ENCODE measurements at regions not wholly inside any gene's neighbourhood (a gene's known extent, or its start where the extent isn't known, plus 50 kb on each side); places are given as distances from the start of the nearest gene placed in this dataset.
"Not testable (repeated sequence)": the region's sequence is repeated elsewhere in the genome, so short reads cannot be mapped to it uniquely, and the experiment has no call there.

DNA sequence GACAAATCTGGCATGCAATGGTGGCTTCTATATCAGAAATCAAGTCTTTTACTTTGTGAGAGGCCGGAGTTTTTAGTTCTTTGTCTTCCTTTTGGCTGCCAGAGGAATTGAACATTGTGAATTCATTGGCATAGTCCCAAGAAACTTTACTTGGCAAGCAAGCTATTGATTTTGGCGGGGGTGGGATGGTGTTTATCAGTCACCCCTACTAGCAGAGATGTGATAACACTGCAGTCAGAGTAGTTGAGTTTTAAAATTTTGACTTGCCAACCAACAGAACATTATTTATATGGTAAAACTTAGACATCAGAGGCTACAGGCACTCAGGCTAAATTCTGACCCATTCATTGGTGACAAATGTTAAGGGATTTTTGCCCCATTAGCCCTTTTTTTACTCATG is 129.7 kb downstream of the FAM72C start:
- H3K27me3 ChIP-seq; H3K36me3 ChIP-seq (replicated peaks in 1 of 2; ENCODE audit: insufficient read depth in 1 of 2, low read depth in 2 of 2); H3K4me3 ChIP-seq; DNase-seq; intact Hi-C loops (cut with DNase I); H3K4me1 ChIP-seq; H3K9me3 ChIP-seq; H3K27ac ChIP-seq: not testable (repeated sequence)
- no CpG with 5 or more reads among the region's 2 CpGs for WGBS, 2 donors
- peak; percentile 45 for ATAC-seq

GRCh38 chr1:143839182-143839581 is 132.6 kb downstream of the FAM72C start:
- intact Hi-C loops (cut with DNase I); ATAC-seq: not testable (repeated sequence)
- WGBS, 2 donors: 0 to 1% methylated on average over 3 to 7 of the region's 32 CpGs

DNA sequence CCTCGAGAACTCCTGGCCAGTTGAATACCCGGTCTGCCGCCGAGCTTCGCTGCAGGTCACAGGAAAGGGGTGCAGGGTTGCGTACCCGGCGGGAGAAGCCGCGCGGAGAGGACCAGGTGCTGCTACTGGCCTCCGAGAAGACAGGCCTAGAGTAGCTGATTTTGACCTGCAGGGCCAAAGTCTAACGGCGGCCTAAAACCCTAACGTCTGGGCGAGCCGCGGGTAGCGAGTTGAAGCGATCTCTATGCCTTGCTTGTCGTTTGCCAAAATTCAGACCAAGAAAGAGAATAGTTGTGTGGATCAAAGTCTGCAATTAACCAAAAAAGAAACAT is 133.2 kb downstream of the FAM72C start:
- ATAC-seq, H3K9me3 ChIP-seq: not testable (repeated sequence)

More at GRCh38 chr1:143839182-143839581, 132.6 kb downstream of the FAM72C start:
- H3K27ac ChIP-seq; DNase-seq; H3K27me3 ChIP-seq; H3K4me3 ChIP-seq; H3K9me3 ChIP-seq; H3K36me3 ChIP-seq (replicated peaks in 1 of 2; ENCODE audit: insufficient read depth in 1 of 2, low read depth in 2 of 2); H3K4me1 ChIP-seq: not testable (repeated sequence)

DNA sequence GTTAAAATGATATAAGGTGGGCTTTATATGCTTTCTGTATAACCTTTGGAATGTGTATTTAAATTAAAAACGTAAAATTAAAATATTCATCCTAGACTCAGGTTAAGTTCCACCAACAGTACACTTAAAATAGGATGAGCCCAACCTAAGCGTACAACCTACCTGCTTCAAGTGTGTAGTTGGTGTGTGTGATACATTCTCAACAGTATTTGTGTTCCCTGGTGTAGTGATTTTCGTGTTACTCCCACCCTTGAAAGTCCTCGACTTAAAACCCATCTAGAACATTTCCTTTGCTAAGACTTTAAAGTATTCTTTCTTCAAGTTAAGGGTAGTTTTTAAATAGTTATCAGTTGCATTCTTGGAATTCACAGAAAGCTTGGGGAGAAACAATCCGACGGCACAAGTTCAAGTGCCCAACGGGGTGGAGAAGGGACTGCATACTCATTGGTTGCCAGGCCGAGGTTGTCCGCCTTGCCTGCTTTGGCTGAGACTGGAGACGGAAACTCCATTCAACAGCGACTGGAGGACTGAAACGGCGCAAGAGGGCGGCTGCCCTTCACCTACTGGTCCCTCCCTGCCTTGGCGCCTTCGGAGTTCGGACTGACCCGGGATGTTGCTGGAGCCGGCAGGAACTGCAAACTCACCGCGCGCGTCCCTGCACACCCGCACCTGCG is 133.7 kb downstream of the FAM72C start:
- H3K4me3 ChIP-seq; ATAC-seq; DNase-seq; intact Hi-C loops (cut with DNase I); H3K4me1 ChIP-seq; H3K9me3 ChIP-seq; H3K27me3 ChIP-seq; H3K27ac ChIP-seq; H3K36me3 ChIP-seq (replicated peaks in 1 of 2; ENCODE audit: insufficient read depth in 1 of 2, low read depth in 2 of 2): not testable (repeated sequence)
- 32 to 40% methylated on average over 4 to 6 of the region's 25 CpGs for WGBS, 2 donors

More for the DNA sequence above, 133.2 kb downstream of the FAM72C start:
- H3K4me3 ChIP-seq; DNase-seq; intact Hi-C loops (cut with DNase I); H3K27ac ChIP-seq; H3K36me3 ChIP-seq (replicated peaks in 1 of 2; ENCODE audit: insufficient read depth in 1 of 2, low read depth in 2 of 2); H3K27me3 ChIP-seq; H3K4me1 ChIP-seq: not testable (repeated sequence)
- no CpG with 5 or more reads among the region's 21 CpGs for WGBS, 2 donors

GRCh38 chr1:143833376-143833775 is 138.4 kb downstream of the FAM72C start:
- DNase-seq; H3K27me3 ChIP-seq; ATAC-seq; H3K4me1 ChIP-seq; H3K4me3 ChIP-seq; H3K27ac ChIP-seq; intact Hi-C loops (cut with DNase I); H3K9me3 ChIP-seq; H3K36me3 ChIP-seq (replicated peaks in 1 of 2; ENCODE audit: insufficient read depth in 1 of 2, low read depth in 2 of 2): not testable (repeated sequence)
- WGBS, 2 donors: no CpG with 5 or more reads among the region's 4 CpGs

DNA sequence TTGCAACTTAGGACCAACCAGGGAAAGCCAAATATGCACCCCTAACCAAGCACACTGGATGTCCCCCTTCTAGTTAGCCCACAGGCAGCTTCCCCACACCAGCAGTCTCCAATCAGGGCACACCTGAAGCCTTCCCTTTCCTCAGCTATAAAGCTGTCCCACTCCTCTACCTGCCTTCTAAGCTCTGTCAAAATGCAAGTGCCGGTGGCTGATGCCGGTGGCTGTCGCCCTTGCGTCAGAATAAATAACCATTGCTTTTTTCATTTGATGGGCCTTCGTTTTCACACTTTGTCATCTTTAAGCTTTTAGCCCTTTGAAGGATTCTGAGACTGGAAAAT is 139.4 kb downstream of the FAM72C start:
- H3K36me3 ChIP-seq (replicated peaks in 1 of 2; ENCODE audit: insufficient read depth in 1 of 2, low read depth in 2 of 2); H3K27ac ChIP-seq; intact Hi-C loops (cut with DNase I); H3K4me1 ChIP-seq; ATAC-seq; H3K9me3 ChIP-seq; H3K4me3 ChIP-seq; DNase-seq; H3K27me3 ChIP-seq: not testable (repeated sequence)
- WGBS, 2 donors: 89% methylated on average over 5 of the region's 5 CpGs; no CpG with 5 or more reads in 1 of the 2 donors

- H3K4me3 ChIP-seq; H3K27ac ChIP-seq; intact Hi-C loops (cut with DNase I); H3K4me1 ChIP-seq; H3K27me3 ChIP-seq; H3K36me3 ChIP-seq (replicated peaks in 1 of 2; ENCODE audit: insufficient read depth in 1 of 2, low read depth in 2 of 2); H3K9me3 ChIP-seq: not testable (repeated sequence)
- peak; percentile 33 for ATAC-seq
- WGBS, 2 donors: 4 to 13% methylated on average over 14 to 28 of the region's 34 CpGs
- peak in 1 of 4 donors; percentile 5 for DNase-seq
Observed at GRCh38 chr1:143831479-143832378, 140.1 kb downstream of the FAM72C start.

DNA sequence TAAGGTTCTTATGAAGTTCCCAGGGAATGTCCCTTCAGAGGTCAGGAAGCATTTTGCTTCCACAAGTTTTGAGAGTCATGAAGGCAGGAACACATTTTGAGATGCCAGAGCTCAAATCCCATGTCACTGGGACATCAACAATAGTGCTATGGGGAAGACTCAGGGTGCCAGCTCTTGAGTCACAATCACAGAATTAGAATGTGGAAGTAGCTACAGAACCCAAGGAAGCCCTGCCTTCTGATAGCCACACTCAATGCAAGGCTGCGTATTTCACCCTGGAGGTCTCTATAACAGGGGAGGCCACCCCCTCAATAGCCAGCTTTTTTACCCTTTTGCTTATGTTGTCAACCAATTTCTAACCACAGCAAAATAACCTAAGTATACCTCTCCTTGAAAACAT is 145.6 kb downstream of the FAM72C start:
- H3K36me3 ChIP-seq (replicated peaks in 1 of 2; ENCODE audit: insufficient read depth in 1 of 2, low read depth in 2 of 2); H3K4me3 ChIP-seq; DNase-seq; intact Hi-C loops (cut with DNase I); H3K4me1 ChIP-seq; ATAC-seq; H3K27me3 ChIP-seq; H3K9me3 ChIP-seq; H3K27ac ChIP-seq: not testable (repeated sequence)
- no CpG with 5 or more reads among the region's 1 CpG for WGBS, 2 donors

GRCh38 chr1:143824266-143824665 is 147.5 kb downstream of the FAM72C start:
- no CpG with 5 or more reads among the region's 3 CpGs for WGBS, 2 donors
- H3K36me3 ChIP-seq (replicated peaks in 1 of 2; ENCODE audit: insufficient read depth in 1 of 2, low read depth in 2 of 2); H3K4me1 ChIP-seq; intact Hi-C loops (cut with DNase I); H3K27me3 ChIP-seq; H3K27ac ChIP-seq; H3K9me3 ChIP-seq; DNase-seq; H3K4me3 ChIP-seq; ATAC-seq: not testable (repeated sequence)

DNA sequence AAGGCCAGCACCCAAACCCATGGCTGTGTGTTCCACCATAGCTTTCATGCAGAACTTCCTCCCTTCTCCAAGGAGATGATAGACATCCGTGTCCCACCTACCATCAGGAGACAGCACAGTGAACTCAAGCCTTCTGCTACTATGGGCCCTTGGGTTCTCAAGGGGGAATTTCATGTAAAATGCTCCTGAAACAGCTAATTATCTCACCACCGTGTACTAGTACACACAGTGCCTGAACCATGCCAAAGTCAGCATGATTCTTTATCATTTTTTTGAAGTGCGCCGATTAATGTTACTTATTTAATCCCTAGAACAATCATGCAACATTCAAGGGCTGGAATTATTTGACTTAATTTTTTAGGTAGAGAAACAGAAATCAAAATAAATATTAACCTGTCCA is 151.7 kb downstream of the FAM72C start:
- DNase-seq; intact Hi-C loops (cut with DNase I); H3K9me3 ChIP-seq; H3K4me3 ChIP-seq; H3K4me1 ChIP-seq; H3K36me3 ChIP-seq (replicated peaks in 1 of 2; ENCODE audit: insufficient read depth in 1 of 2, low read depth in 2 of 2); H3K27ac ChIP-seq; H3K27me3 ChIP-seq: not testable (repeated sequence)
- no CpG with 5 or more reads among the region's 4 CpGs for WGBS, 2 donors
- peak; percentile 76 for ATAC-seq

- ATAC-seq; H3K9me3 ChIP-seq; intact Hi-C loops (cut with DNase I); H3K27ac ChIP-seq; H3K27me3 ChIP-seq; H3K4me3 ChIP-seq; H3K4me1 ChIP-seq; DNase-seq; H3K36me3 ChIP-seq (replicated peaks in 1 of 2; ENCODE audit: insufficient read depth in 1 of 2, low read depth in 2 of 2): not testable (repeated sequence)
- no CpG with 5 or more reads among the region's 1 CpG for WGBS, 2 donors
Observed at GRCh38 chr1:143816369-143816768, 155.4 kb downstream of the FAM72C start.

DNA sequence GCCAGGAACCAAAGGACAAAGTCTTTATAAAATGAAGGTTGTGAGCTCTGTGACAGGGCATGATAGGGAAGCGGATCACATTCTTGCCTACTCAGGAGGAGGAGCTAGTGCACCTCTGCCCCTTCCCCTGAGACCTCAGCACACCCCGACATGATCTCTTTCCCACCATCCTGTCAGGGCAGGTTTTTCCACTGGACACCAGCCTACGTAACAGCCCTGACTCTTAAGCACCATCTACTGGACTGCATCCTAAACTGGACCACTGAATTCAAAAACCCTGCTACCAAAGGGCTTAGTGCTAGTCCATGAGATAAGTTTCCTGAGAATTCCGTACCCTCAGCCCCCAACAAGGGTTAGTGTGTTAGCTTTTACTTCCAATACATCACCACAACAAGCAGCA is 166.4 kb downstream of the FAM72C start:
- H3K27ac ChIP-seq; H3K36me3 ChIP-seq (replicated peaks in 1 of 2; ENCODE audit: insufficient read depth in 1 of 2, low read depth in 2 of 2); intact Hi-C loops (cut with DNase I); H3K4me3 ChIP-seq; H3K4me1 ChIP-seq; H3K9me3 ChIP-seq; ATAC-seq; DNase-seq; H3K27me3 ChIP-seq: not testable (repeated sequence)
- no CpG with 5 or more reads among the region's 4 CpGs for WGBS, 2 donors

All from body of pancreas (tissue), 4 donors.